Mammary epithelial cell (primary cell): ENCODE measurements at regions not wholly inside any gene's neighbourhood (a gene's known extent, or its start where the extent isn't known, plus 50 kb on each side); places are given as distances from the start of the nearest gene placed in this dataset.

Experiments used
- EZH2 ChIP-seq: IDR thresholded peaks from 2 replicates; pipeline ENCODE4 v1.6.1; 2012; ENCODE audit warnings: low read length, inconsistent platforms, borderline replicate concordance
- TF ChIP-seq, protein P1 (sequence below), 2 donors: IDR thresholded peaks in 1 of 2; conservative IDR thresholded peaks in 1 of 2; 2 replicates each; pipeline ENCODE4 v1.5.1; 2011 to 2012; ENCODE audit warnings: inconsistent platforms in 2 of 2, low read length in 2 of 2, mild to moderate bottlenecking in 2 of 2, control low read depth in 1 of 2, low read depth in 1 of 2; ENCODE audit not compliant: insufficient read depth in 1 of 2; ENCODE audit errors: extremely low read depth in 1 of 2

DNA sequence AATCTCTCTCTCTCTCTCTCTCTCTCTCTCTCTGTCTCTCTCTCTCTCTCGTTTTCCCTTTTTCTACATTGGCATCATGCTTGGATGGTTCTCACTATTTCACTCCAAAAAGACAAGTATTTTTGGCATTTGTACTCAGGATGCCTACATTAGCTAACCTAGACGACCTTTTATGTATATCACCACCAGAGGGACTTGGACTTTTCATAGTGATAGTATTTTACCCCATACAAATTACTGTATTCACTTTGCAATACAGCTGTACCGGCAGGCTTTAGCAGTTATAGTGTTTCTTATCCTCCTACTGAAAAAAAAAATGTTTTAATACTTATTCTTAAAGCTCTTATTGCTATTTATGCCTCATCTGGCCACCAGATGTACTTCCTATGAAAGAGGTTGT is 687.2 kb upstream of the KLHL1 start:
- TF ChIP-seq, protein P1, sequence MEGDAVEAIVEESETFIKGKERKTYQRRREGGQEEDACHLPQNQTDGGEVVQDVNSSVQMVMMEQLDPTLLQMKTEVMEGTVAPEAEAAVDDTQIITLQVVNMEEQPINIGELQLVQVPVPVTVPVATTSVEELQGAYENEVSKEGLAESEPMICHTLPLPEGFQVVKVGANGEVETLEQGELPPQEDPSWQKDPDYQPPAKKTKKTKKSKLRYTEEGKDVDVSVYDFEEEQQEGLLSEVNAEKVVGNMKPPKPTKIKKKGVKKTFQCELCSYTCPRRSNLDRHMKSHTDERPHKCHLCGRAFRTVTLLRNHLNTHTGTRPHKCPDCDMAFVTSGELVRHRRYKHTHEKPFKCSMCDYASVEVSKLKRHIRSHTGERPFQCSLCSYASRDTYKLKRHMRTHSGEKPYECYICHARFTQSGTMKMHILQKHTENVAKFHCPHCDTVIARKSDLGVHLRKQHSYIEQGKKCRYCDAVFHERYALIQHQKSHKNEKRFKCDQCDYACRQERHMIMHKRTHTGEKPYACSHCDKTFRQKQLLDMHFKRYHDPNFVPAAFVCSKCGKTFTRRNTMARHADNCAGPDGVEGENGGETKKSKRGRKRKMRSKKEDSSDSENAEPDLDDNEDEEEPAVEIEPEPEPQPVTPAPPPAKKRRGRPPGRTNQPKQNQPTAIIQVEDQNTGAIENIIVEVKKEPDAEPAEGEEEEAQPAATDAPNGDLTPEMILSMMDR (conservative IDR thresholded peaks at IDR 0.05 in 1 of 2, IDR thresholded peaks at IDR 0.05 in 1 of 2; ENCODE audit: extremely low read depth in 1 of 2, insufficient read depth in 1 of 2, low read depth in 1 of 2, low read length in 2 of 2): no peak
- TF ChIP-seq EZH2: no peak
